HCT116 (cell line): ENCODE measurements at regions not wholly inside any gene's neighbourhood (a gene's known extent, or its start where the extent isn't known, plus 50 kb on each side); places are given as distances from the start of the nearest gene placed in this dataset.

Experiments
- CBX3 ChIP-seq: IDR thresholded peaks from 2 replicates; pipeline ENCODE4 v1.6.1; 2012; ENCODE audit warnings: low read depth
- EGR1 ChIP-seq: IDR thresholded peaks from 2 replicates; pipeline ENCODE4 v1.6.1; 2012; ENCODE audit warnings: low read depth
- EZH2 ChIP-seq: fragments of 200-600 bp; sonication (generic); IDR thresholded peaks from 2 replicates; pipeline ENCODE4 v1.6.1; 2017; ENCODE audit warnings: antibody characterized with exemption, mixed run types
- EZH2phosphoT487 ChIP-seq: fragments of 200-600 bp; IDR thresholded peaks from 2 replicates; pipeline ENCODE4 v1.6.1; 2018; ENCODE audit warnings: antibody characterized with exemption, borderline replicate concordance
- POLR2A ChIP-seq: IDR thresholded peaks from 2 replicates; pipeline ENCODE4 v1.7.0; 2011; ENCODE audit warnings: borderline replicate concordance; ENCODE audit not compliant: insufficient read depth, insufficient read length; ENCODE audit errors: extremely low read depth
- POLR2AphosphoS5 ChIP-seq: IDR thresholded peaks from 2 replicates; pipeline ENCODE4 v1.6.1; 2011; ENCODE audit warnings: mild to moderate bottlenecking, low read depth, low read length, moderate library complexity
- RAD21 ChIP-seq: IDR thresholded peaks from 2 replicates; pipeline ENCODE4 v1.6.1; 2012; ENCODE audit warnings: low read depth, mild to moderate bottlenecking
- TCF7L2 ChIP-seq: IDR thresholded peaks from 2 replicates; pipeline ENCODE4 v1.7.0; 2011; ENCODE audit warnings: borderline replicate concordance, inconsistent platforms; ENCODE audit not compliant: insufficient read depth, insufficient read length; ENCODE audit errors: extremely low read depth
- TF ChIP-seq, protein P1 (sequence below): IDR thresholded peaks from 2 replicates; pipeline ENCODE4 v1.6.1; 2011; ENCODE audit warnings: mild to moderate bottlenecking, low read length, moderate library complexity; ENCODE audit not compliant: insufficient replicate concordance; ENCODE audit errors: extremely low read depth
- TF ChIP-seq, protein P2 (sequence below), 3 experiments: fragments of 200-600 bp in 1 of 3; sonication (generic) in 1 of 3; IDR thresholded peaks in 2 of 3; conservative IDR thresholded peaks in 1 of 3; 2 replicates each; pipeline ENCODE4 v1.5.1; 2012 to 2017; ENCODE audit warnings: low read depth in 2 of 3, low read length in 2 of 3, antibody characterized with exemption in 1 of 3, borderline replicate concordance in 1 of 3, control low read depth in 1 of 3, mild to moderate bottlenecking in 1 of 3, mixed read lengths in 1 of 3, mixed run types in 1 of 3, moderate library complexity in 1 of 3; ENCODE audit not compliant: insufficient read depth in 1 of 3
- TF ChIP-seq, protein P3 (sequence below): IDR thresholded peaks from 2 replicates; pipeline ENCODE4 v1.6.1; 2012

DNA sequence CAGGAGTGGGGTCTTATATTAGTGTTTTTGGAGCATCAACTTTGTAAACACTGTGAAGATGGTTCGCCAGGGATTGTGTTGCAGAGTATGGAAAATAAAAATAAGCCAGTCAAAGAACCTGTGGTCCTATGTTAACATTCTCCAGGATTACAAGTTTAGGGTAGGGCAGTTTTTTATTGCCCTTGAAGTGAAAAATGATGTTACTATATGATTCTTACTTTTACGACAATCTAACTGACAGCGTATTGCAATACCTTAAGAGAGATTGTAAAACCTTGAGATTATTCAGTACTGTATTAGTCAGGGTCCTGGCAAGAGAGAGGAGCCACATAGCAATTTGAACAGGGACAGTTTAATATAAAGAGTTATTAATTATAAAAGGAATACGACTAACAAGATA lies 144.7 kb upstream of the ZNF608 start:
- TF ChIP-seq EZH2phosphoT487 (no peak), POLR2A (no peak), POLR2AphosphoS5 (no peak), TCF7L2 (no peak), EGR1 (no peak), RAD21 (no peak), EZH2 (no peak), CBX3 (no peak)
- TF ChIP-seq, protein P1, sequence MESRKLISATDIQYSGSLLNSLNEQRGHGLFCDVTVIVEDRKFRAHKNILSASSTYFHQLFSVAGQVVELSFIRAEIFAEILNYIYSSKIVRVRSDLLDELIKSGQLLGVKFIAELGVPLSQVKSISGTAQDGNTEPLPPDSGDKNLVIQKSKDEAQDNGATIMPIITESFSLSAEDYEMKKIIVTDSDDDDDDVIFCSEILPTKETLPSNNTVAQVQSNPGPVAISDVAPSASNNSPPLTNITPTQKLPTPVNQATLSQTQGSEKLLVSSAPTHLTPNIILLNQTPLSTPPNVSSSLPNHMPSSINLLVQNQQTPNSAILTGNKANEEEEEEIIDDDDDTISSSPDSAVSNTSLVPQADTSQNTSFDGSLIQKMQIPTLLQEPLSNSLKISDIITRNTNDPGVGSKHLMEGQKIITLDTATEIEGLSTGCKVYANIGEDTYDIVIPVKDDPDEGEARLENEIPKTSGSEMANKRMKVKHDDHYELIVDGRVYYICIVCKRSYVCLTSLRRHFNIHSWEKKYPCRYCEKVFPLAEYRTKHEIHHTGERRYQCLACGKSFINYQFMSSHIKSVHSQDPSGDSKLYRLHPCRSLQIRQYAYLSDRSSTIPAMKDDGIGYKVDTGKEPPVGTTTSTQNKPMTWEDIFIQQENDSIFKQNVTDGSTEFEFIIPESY: no peak
- TF ChIP-seq, protein P2, sequence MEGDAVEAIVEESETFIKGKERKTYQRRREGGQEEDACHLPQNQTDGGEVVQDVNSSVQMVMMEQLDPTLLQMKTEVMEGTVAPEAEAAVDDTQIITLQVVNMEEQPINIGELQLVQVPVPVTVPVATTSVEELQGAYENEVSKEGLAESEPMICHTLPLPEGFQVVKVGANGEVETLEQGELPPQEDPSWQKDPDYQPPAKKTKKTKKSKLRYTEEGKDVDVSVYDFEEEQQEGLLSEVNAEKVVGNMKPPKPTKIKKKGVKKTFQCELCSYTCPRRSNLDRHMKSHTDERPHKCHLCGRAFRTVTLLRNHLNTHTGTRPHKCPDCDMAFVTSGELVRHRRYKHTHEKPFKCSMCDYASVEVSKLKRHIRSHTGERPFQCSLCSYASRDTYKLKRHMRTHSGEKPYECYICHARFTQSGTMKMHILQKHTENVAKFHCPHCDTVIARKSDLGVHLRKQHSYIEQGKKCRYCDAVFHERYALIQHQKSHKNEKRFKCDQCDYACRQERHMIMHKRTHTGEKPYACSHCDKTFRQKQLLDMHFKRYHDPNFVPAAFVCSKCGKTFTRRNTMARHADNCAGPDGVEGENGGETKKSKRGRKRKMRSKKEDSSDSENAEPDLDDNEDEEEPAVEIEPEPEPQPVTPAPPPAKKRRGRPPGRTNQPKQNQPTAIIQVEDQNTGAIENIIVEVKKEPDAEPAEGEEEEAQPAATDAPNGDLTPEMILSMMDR (IDR thresholded peaks at IDR 0.05 in 2 of 3, conservative IDR thresholded peaks at IDR 0.05 in 1 of 3; ENCODE audit: borderline replicate concordance in 1 of 3, insufficient read depth in 1 of 3, low read depth in 2 of 3, low read length in 2 of 3): no peak
- TF ChIP-seq, protein P3, sequence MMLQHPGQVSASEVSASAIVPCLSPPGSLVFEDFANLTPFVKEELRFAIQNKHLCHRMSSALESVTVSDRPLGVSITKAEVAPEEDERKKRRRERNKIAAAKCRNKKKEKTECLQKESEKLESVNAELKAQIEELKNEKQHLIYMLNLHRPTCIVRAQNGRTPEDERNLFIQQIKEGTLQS: no peak
